ENCODE measurements at regions not wholly inside any gene's neighbourhood (a gene's known extent, or its start where the extent isn't known, plus 50 kb on each side); places are given as distances from the start of the nearest gene placed in this dataset.
"Not testable (repeated sequence)": the region's sequence is repeated elsewhere in the genome, so short reads cannot be mapped to it uniquely, and the experiment has no call there.

- DNase-seq: not testable (repeated sequence)
Measured at GRCh38 chr5:134471858-134472449, 53.5 kb upstream of the JADE2 start.

DNA sequence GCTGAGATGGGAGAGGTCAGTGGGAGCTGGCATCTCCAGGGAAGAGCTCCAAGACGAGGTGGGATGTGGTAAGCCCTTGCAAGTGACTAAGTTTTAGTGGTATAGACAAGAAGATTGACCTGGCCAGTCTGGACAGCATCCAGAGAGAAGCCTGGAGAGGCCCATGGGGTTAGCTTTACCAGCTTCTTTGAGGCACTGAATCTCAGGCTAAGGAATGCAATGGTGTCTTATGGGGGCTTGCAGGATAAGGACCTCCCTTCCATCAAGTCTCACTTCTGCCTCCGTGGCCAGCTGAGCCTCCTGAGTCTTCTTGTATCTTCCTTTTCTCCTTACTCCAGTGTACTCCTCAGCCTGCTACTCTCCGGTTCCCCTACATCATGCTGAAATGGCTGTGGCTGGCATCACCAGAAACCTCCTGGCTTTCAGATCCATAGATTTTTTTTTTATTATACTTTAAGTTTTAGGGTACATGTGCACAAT is 56.5 kb upstream of the JADE2 start:
- no peak for DNase-seq

DNA sequence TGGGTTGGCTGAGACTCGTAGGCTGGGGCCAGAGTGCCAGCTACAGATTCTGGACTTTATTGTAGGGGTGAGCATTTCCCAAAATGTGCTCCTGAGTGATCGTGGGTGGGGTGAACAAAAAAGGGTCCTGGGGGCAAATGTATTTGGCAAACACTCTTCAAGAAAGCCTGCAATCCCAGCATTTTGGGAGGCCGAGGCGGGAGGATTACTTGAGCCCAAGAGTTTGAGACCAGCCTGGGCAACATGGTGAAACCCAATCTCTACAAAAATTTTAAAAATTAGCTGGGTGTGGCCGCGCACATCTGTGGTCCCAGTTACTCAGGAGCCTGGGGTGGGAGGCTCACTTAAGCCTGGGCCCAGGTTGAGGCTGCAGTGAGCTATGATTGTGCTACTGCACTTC is 55.5 kb upstream of the CDKN2AIPNL start:
- DNase-seq: no peak

DNA sequence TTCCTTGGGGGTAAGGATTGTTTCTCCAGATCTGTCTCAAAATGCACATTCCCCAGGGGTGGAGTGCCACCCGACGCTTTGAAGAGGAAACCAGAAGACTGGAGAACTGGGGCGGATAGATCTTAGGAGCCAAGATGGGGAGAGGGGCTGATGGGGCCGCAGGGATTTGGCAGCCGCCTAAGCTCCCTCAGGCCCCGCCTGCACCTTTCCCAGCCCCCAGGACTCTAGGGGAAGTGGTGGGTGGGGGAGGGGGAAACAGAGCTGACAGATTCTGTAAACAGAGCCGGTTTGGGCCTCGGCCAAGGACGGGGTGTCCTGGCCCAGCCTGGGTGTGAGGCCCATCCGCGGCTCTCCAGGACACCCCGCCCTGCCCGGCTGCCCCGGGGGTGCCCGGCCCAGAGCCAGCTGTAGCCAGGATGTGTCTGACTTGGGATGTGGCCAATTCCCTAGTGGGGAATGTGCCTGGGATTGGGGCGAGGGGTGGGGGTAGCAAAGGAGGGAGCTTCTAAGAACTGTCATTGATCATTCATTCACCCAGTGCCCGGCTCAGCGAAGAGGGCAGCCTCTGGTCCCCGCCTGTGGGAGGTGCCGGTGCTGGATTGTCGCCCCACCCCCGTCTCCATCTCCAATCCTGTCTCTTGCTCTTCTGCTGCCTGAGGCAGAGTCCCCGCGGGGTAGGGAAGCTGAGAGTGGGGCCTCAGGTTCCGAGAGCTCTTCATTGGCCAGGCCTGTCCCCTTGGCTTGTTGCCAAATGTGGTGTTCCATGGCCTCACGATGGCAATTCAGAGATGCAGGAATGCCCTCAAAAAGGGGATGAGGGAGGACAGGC is 54.8 kb upstream of the CDKN2AIPNL start:
- peak; percentile 18 for DNase-seq

GRCh38 chr5:134465816-134466240 is 54.1 kb upstream of the CDKN2AIPNL start:
- peak; percentile 30 for DNase-seq

GRCh38 chr5:134464988-134465815 is 53.5 kb upstream of the CDKN2AIPNL start:
- DNase-seq: no peak

DNA sequence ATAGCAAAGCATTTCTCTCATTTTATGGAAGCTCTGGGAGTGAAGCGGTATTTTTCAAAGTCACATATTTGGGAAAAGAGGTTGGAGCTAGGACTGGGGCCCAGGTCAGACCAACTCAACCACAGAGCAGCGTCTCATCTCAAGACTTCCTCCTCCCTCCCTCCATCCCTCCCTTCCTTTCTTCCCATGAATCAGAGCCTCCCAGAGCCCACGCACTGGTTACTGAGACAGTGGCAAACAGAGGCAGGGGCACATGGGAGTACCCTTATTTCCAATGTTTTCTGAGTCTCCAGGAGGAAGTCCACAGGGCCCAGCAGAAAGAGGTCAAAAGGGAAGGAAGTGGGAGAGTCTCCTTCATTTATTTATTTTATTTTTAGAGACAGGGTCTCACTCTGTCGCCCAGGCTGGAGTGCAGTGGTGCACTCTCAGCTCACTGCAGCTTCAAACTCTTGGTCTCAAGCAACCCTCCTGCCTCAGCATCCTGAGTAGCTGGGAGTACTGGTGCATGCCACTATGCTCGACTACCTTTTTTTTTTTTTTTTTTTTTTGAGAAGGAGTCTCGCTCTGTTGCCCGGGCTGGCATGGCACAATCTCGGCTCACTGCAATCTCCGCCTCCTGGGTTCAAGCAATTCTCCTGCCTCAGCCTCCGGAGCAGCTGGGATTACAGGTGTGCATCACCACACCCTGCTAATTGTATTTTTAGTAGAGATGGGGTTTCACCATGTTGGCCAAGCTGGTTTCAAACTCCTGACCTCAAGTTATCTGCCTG is 52.5 kb upstream of the CDKN2AIPNL start:
- no peak for DNase-seq

- no peak for DNase-seq
Measured at GRCh38 chr5:134463176-134463720, 51.6 kb upstream of the CDKN2AIPNL start.

GRCh38 chr5:134462761-134463160 is 51.1 kb upstream of the CDKN2AIPNL start:
- no peak for DNase-seq

DNA sequence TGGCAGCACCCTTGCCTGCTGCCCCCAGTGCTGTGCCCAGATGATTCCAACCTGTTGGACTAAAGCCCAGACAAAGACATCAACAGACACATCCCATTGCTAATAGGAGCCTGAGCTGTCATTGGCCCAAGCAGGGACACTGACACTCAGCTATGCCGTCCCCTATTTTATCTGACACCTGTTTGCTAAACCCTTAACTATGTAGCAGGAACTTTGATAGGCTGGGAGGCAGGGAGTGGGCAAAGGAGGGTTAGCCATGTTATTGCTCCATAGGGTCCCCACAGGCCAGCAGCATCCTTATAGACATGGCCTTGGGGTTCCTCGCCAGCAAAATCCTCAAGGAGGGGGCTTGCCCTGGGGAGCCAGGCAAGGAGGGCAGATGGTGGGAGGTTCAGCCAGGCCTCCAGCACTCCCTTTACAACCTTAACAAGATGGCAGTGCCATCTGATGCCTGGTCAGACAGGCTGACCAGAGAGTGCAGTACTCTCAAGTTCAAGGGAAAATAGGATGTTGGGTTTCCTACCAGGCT is 50.4 kb upstream of the CDKN2AIPNL start:
- DNase-seq: no peak

All from activated gamma-delta T cell (primary cell).